ENCODE measurements at regions not wholly inside any gene's neighbourhood (a gene's known extent, or its start where the extent isn't known, plus 50 kb on each side); places are given as distances from the start of the nearest gene placed in this dataset.

GRCh38 chr15:24746094-24746493 lies 70.5 kb downstream of the NPAP1 start:
- TF ChIP-seq MAX (IDR thresholded peaks at IDR 0.05), result no peak
- no peak for TF ChIP-seq POLR2AphosphoS5 (IDR thresholded peaks at IDR 0.05; ENCODE audit: low read depth, low read length)
